Peyer's patch (tissue), 4 donors: ENCODE measurements at regions not wholly inside any gene's neighbourhood (a gene's known extent, or its start where the extent isn't known, plus 50 kb on each side); places are given as distances from the start of the nearest gene placed in this dataset.

ENCODE experiments used
- CTCF ChIP-seq, 6 experiments: fragments of 450-650 bp in 4 of 6; fragments of 200-600 bp in 2 of 6; sonication (generic) in 1 of 6; IDR thresholded peaks; one replicate each; pipeline ENCODE4 v1.5.1; 2017 to 2019; ENCODE audit warnings: antibody characterized with exemption in 6 of 6, mild to moderate bottlenecking in 3 of 6, moderate library complexity in 1 of 6
- POLR2A ChIP-seq, 2 donors: fragments of 450-650 bp; IDR thresholded peaks; one replicate each; pipeline ENCODE4 v1.5.1; 2017; ENCODE audit warnings: antibody characterized with exemption in 2 of 2, mild to moderate bottlenecking in 2 of 2, moderate library complexity in 2 of 2

- no peak for TF ChIP-seq CTCF (IDR thresholded peaks at IDR 0.05)
- no peak for TF ChIP-seq POLR2A (IDR thresholded peaks at IDR 0.05)
These were observed 352.0 kb upstream of the SLC8A1 start for GRCh38 chr2:40803900-40804299.
